Naive thymus-derived CD4-positive, alpha-beta T cell (primary cell): ENCODE measurements at regions not wholly inside any gene's neighbourhood (a gene's known extent, or its start where the extent isn't known, plus 50 kb on each side); places are given as distances from the start of the nearest gene placed in this dataset.

Source experiments
- ATAC-seq: fragments of 150-1000 bp; cut with Tn5 transposase; 2 replicates; pipeline ENCODE4 v1.10.0; 2021; ENCODE audit warnings: mild to moderate bottlenecking, moderate library complexity
- CTCF ChIA-PET: fragments of 350-600 bp; sonication (Branson Sonifier 250); formaldehyde crosslinking; loops from one replicate; lab custom pipeline; 2021; ENCODE audit warnings: antibody characterized with exemption; lab: Charles Lee
- POLR2A ChIA-PET: fragments of 350-600 bp; sonication (Branson Sonifier 250); formaldehyde crosslinking; loops from one replicate; lab custom pipeline; 2021; ENCODE audit warnings: antibody characterized with exemption, inconsistent platforms; lab: Charles Lee
- DNase-seq, 9 donors: peaks; one replicate each; pipeline versions ENCODE4 v3.0.0 to v3.0.0-alpha.2; 2020 to 2022; ENCODE audit warnings: mixed read lengths in 1 of 9
- H3K27ac ChIP-seq: one replicate; pipeline ENCODE4 v1.7.0; 2013; ENCODE audit warnings: mild to moderate bottlenecking, low read depth, low read length, moderate library complexity
- H3K27me3 ChIP-seq, 2 donors: one replicate each; pipeline ENCODE4 v1.7.0; 2013; ENCODE audit warnings: low read length in 2 of 2, mild to moderate bottlenecking in 2 of 2, moderate library complexity in 2 of 2; ENCODE audit not compliant: control insufficient read depth in 2 of 2, insufficient read depth in 2 of 2
- H3K36me3 ChIP-seq, 3 experiments: 1 replicate in 2 of 3; 2 replicates in 1 of 3; pipeline ENCODE4 v1.7.0; 2013; ENCODE audit warnings: low read length in 3 of 3, mild to moderate bottlenecking in 3 of 3, moderate library complexity in 1 of 3; ENCODE audit not compliant: insufficient read depth in 3 of 3, control insufficient read depth in 2 of 3
- H3K4me1 ChIP-seq, 2 donors: one replicate each; pipeline ENCODE4 v1.7.0; 2013; ENCODE audit warnings: low read length in 2 of 2, mild to moderate bottlenecking in 2 of 2, moderate library complexity in 1 of 2; ENCODE audit not compliant: control insufficient read depth in 2 of 2, insufficient read depth in 2 of 2
- H3K4me3 ChIP-seq: 2 replicates; pipeline ENCODE4 v1.7.0; 2013; ENCODE audit warnings: mild to moderate bottlenecking, low read length
- H3K9me3 ChIP-seq, 3 experiments: 1 replicate in 2 of 3; 2 replicates in 1 of 3; pipeline ENCODE4 v1.7.0; 2013; ENCODE audit warnings: low read length in 3 of 3; ENCODE audit not compliant: control insufficient read depth in 2 of 3
- H3K27ac Mint-ChIP-seq, 9 donors: one replicate each; pipeline ENCODE4 v1.8.0; 2020 to 2022; ENCODE audit warnings: mixed read lengths in 9 of 9, mild to moderate bottlenecking in 8 of 9, moderate library complexity in 5 of 9, inconsistent platforms in 2 of 9
- H3K27me3 Mint-ChIP-seq, 5 donors: one replicate each; pipeline ENCODE4 v1.8.0; 2021 to 2022; ENCODE audit warnings: mixed read lengths in 5 of 5, mild to moderate bottlenecking in 1 of 5
- H3K36me3 Mint-ChIP-seq, 5 donors: one replicate each; pipeline ENCODE4 v1.8.0; 2020 to 2022; ENCODE audit warnings: mixed read lengths in 5 of 5, mild to moderate bottlenecking in 3 of 5, inconsistent platforms in 1 of 5
- H3K4me1 Mint-ChIP-seq, 7 donors: one replicate each; pipeline ENCODE4 v1.8.0; 2020 to 2022; ENCODE audit warnings: mixed read lengths in 7 of 7, mild to moderate bottlenecking in 3 of 7, inconsistent platforms in 1 of 7
- H3K4me3 Mint-ChIP-seq, 10 donors: one replicate each; pipeline ENCODE4 v1.8.0; 2020 to 2022; ENCODE audit warnings: mild to moderate bottlenecking in 10 of 10, mixed read lengths in 10 of 10, moderate library complexity in 6 of 10, inconsistent platforms in 2 of 10
- H3K9me3 Mint-ChIP-seq, 11 donors: one replicate each; pipeline ENCODE4 v1.8.0; 2020 to 2022; ENCODE audit warnings: mixed read lengths in 11 of 11, mild to moderate bottlenecking in 4 of 11, inconsistent platforms in 1 of 11, moderate library complexity in 1 of 11
- intact Hi-C, 2 donors: fragments of 100-400 bp; cut with micrococcal nuclease; formaldehyde crosslinking; loops; one replicate each; pipeline ENCODE4 v1.15.1; 2023

GRCh38 chr5:136805466-136805865, 440.1 kb upstream of the TRPC7 start:
- no peak overlapping the region for H3K4me3 Mint-ChIP-seq
- H3K27me3 ChIP-seq: no peaks in the 10 kb centered on the region
- no peaks in the 10 kb centered on the region for H3K36me3 Mint-ChIP-seq
- no peak overlapping the region for H3K4me3 ChIP-seq
- no peaks in the 10 kb centered on the region for H3K4me1 Mint-ChIP-seq
- no peaks in the 10 kb centered on the region for H3K36me3 ChIP-seq
- H3K27ac ChIP-seq: no peak overlapping the region
- H3K27me3 Mint-ChIP-seq: no peaks in the 10 kb centered on the region
- DNase-seq (no peak), ATAC-seq (no peak)
- no peak overlapping the region for H3K27ac Mint-ChIP-seq
- peaks cover 0 to 12% (median 2%) of the 10 kb centered on the region in 11 donors for H3K9me3 Mint-ChIP-seq
- no peaks in the 10 kb centered on the region for H3K9me3 ChIP-seq
- POLR2A ChIA-PET: no interaction called here
- intact Hi-C loops: no loop called here
- CTCF ChIA-PET: no interaction called here
- H3K4me1 ChIP-seq: no peaks in the 10 kb centered on the region

- H3K4me3 Mint-ChIP-seq: no peak overlapping the region
- H3K9me3 Mint-ChIP-seq: peaks cover 0 to 15% (median 2%) of the 10 kb centered on the region in 11 donors
- H3K27ac Mint-ChIP-seq: no peak overlapping the region
- no peaks in the 10 kb centered on the region for H3K27me3 Mint-ChIP-seq
- ChIA-PET POLR2A (no interaction called here), CTCF (no interaction called here)
- Histone ChIP-seq H3K27ac (no peak overlapping the region), H3K9me3 (no peaks in the 10 kb centered on the region), H3K36me3 (no peaks in the 10 kb centered on the region), H3K4me1 (no peaks in the 10 kb centered on the region), H3K27me3 (no peaks in the 10 kb centered on the region), H3K4me3 (no peak overlapping the region)
- intact Hi-C loops: no loop called here
- DNase-seq (no peak), ATAC-seq (no peak)
- no peaks in the 10 kb centered on the region for H3K36me3 Mint-ChIP-seq
- no peaks in the 10 kb centered on the region for H3K4me1 Mint-ChIP-seq
These were observed 437.0 kb upstream of the TRPC7 start for GRCh38 chr5:136802383-136802782.

- Histone ChIP-seq H3K4me3 (no peak overlapping the region), H3K9me3 (no peaks in the 10 kb centered on the region), H3K27me3 (no peaks in the 10 kb centered on the region), H3K36me3 (no peaks in the 10 kb centered on the region), H3K4me1 (no peaks in the 10 kb centered on the region), H3K27ac (no peak overlapping the region)
- Mint-ChIP-seq H3K4me1 (no peaks in the 10 kb centered on the region), H3K27ac (no peak overlapping the region), H3K27me3 (no peaks in the 10 kb centered on the region), H3K4me3 (no peak overlapping the region), H3K9me3 (peaks cover 0 to 11% (median 2%) of the 10 kb centered on the region in 11 donors), H3K36me3 (no peaks in the 10 kb centered on the region)
- DNase-seq (no peak), ATAC-seq (no peak)
- POLR2A ChIA-PET: no interaction called here
- CTCF ChIA-PET: no interaction called here
- intact Hi-C loops: no loop called here
These were observed 434.5 kb upstream of the TRPC7 start for GRCh38 chr5:136799806-136800372.

- Mint-ChIP-seq H3K27me3 (no peaks in the 10 kb centered on the region), H3K9me3 (peaks cover 0 to 17% (median 5%) of the 10 kb centered on the region in 11 donors), H3K36me3 (peaks cover 0 to 5% (median 0%) of the 10 kb centered on the region in 5 donors), H3K4me3 (no peak overlapping the region), H3K27ac (no peak overlapping the region), H3K4me1 (no peaks in the 10 kb centered on the region)
- no peaks in the 10 kb centered on the region for H3K36me3 ChIP-seq
- no peak overlapping the region for H3K27ac ChIP-seq
- H3K4me3 ChIP-seq: no peak overlapping the region
- H3K4me1 ChIP-seq: no peaks in the 10 kb centered on the region
- no peak for ATAC-seq
- DNase-seq: no peak
- no peaks in the 10 kb centered on the region for H3K9me3 ChIP-seq
- intact Hi-C loops: no loop called here
- no peaks in the 10 kb centered on the region for H3K27me3 ChIP-seq
- POLR2A ChIA-PET: no interaction called here
- CTCF ChIA-PET: no interaction called here
These were observed 428.0 kb upstream of the TRPC7 start for GRCh38 chr5:136793300-136793699.

- H3K9me3 Mint-ChIP-seq: peaks cover 0 to 12% (median 3%) of the 10 kb centered on the region in 11 donors
- ChIA-PET POLR2A (no interaction called here), CTCF (no interaction called here)
- Histone ChIP-seq H3K27ac (no peak overlapping the region), H3K4me3 (no peak overlapping the region), H3K27me3 (no peaks in the 10 kb centered on the region), H3K36me3 (no peaks in the 10 kb centered on the region), H3K9me3 (no peaks in the 10 kb centered on the region), H3K4me1 (no peaks in the 10 kb centered on the region)
- H3K27me3 Mint-ChIP-seq: no peaks in the 10 kb centered on the region
- no peak for ATAC-seq
- intact Hi-C loops: no loop called here
- no peaks in the 10 kb centered on the region for H3K36me3 Mint-ChIP-seq
- H3K4me3 Mint-ChIP-seq: no peak overlapping the region
- no peak for DNase-seq
- H3K27ac Mint-ChIP-seq: no peak overlapping the region
- no peaks in the 10 kb centered on the region for H3K4me1 Mint-ChIP-seq
These were observed 416.1 kb upstream of the TRPC7 start for GRCh38 chr5:136781464-136781863.

GRCh38 chr5:136780518-136780917, 415.2 kb upstream of the TRPC7 start:
- Histone ChIP-seq H3K4me1 (no peaks in the 10 kb centered on the region), H3K36me3 (no peaks in the 10 kb centered on the region), H3K27me3 (no peaks in the 10 kb centered on the region), H3K4me3 (no peak overlapping the region), H3K27ac (no peak overlapping the region), H3K9me3 (no peaks in the 10 kb centered on the region)
- intact Hi-C loops: no loop called here
- Mint-ChIP-seq H3K4me3 (no peak overlapping the region), H3K27me3 (no peaks in the 10 kb centered on the region), H3K9me3 (peaks cover 0 to 12% (median 3%) of the 10 kb centered on the region in 11 donors), H3K36me3 (no peaks in the 10 kb centered on the region), H3K4me1 (no peaks in the 10 kb centered on the region), H3K27ac (no peak overlapping the region)
- ChIA-PET POLR2A (no interaction called here), CTCF (no interaction called here)
- ATAC-seq (no peak), DNase-seq (no peak)

GRCh38 chr5:136776022-136776927, 410.9 kb upstream of the TRPC7 start:
- POLR2A ChIA-PET: no interaction called here
- intact Hi-C loops: no loop called here
- no peaks in the 10 kb centered on the region for H3K36me3 Mint-ChIP-seq

More at GRCh38 chr5:136776022-136776927, 410.9 kb upstream of the TRPC7 start:
- Histone ChIP-seq H3K4me3 (no peak overlapping the region), H3K27ac (no peak overlapping the region), H3K36me3 (no peaks in the 10 kb centered on the region), H3K27me3 (no peaks in the 10 kb centered on the region), H3K9me3 (no peaks in the 10 kb centered on the region), H3K4me1 (no peaks in the 10 kb centered on the region)
- CTCF ChIA-PET: no interaction called here
- Mint-ChIP-seq H3K27ac (no peak overlapping the region), H3K4me3 (no peak overlapping the region), H3K9me3 (peaks cover 0 to 5% (median 0%) of the 10 kb centered on the region in 11 donors), H3K27me3 (no peaks in the 10 kb centered on the region), H3K4me1 (no peaks in the 10 kb centered on the region)
- ATAC-seq (no peak), DNase-seq (no peak)
